ENCODE measurements at regions not wholly inside any gene's neighbourhood (a gene's known extent, or its start where the extent isn't known, plus 50 kb on each side); places are given as distances from the start of the nearest gene placed in this dataset.

DNA sequence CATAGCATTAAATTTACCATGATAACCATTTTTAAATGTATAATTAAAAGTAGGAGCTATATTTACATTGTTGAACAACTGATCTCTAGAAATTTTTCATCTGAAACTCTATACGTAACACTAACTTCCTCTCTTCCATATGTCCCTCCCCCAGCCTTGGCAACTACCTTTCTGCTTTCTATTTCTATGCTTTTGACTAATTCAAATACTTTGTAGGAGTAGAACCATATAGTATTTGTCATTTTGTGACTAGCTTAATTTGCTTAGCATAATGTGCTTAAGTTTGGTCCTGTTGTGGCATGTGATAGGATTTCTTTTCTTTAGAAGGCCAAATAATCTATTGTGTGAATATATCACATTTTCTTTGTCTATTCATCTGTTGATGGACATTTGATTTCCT, 225.3 kb upstream of the POT1 start:
- TF ChIP-seq, protein P1, sequence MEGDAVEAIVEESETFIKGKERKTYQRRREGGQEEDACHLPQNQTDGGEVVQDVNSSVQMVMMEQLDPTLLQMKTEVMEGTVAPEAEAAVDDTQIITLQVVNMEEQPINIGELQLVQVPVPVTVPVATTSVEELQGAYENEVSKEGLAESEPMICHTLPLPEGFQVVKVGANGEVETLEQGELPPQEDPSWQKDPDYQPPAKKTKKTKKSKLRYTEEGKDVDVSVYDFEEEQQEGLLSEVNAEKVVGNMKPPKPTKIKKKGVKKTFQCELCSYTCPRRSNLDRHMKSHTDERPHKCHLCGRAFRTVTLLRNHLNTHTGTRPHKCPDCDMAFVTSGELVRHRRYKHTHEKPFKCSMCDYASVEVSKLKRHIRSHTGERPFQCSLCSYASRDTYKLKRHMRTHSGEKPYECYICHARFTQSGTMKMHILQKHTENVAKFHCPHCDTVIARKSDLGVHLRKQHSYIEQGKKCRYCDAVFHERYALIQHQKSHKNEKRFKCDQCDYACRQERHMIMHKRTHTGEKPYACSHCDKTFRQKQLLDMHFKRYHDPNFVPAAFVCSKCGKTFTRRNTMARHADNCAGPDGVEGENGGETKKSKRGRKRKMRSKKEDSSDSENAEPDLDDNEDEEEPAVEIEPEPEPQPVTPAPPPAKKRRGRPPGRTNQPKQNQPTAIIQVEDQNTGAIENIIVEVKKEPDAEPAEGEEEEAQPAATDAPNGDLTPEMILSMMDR (IDR thresholded peaks at IDR 0.05; ENCODE audit: insufficient read depth, low read depth, low read length) = no peak
- Histone ChIP-seq H3K36me3 (ENCODE audit: control insufficient read depth, insufficient read depth, low read length) (no peaks in the 10 kb centered on the region), H3K27me3 (ENCODE audit: control insufficient read depth, insufficient read depth, low read length) (no peaks in the 10 kb centered on the region), H3K4me3 (ENCODE audit: low read depth, low read length) (no peak overlapping the region)
- no peak for DNase-seq (ENCODE audit: low read depth)
- ChIA-PET CTCF (no interaction called here), POLR2A (no interaction called here)

DNA sequence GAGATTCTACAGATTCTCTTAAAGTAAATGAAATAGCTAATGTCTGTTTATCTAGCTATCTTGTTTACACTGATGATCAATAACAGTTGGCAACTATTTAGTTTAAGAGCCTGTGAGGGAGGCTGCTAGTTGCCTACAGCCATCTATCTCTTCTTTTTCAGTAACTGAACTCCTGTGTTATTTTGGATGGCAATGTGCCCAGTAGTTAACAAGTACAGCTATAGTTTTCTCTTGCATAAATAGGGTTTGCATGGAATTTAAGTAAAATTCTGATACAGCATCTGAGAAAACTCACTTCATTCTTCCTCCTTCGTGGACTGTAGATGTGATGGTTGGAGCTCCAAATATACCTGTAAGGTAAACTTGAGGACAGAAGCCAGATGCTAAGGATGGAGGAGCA, 219.5 kb upstream of the POT1 start:
- POLR2A ChIA-PET = no interaction called here
- CTCF ChIA-PET = no interaction called here

DNA sequence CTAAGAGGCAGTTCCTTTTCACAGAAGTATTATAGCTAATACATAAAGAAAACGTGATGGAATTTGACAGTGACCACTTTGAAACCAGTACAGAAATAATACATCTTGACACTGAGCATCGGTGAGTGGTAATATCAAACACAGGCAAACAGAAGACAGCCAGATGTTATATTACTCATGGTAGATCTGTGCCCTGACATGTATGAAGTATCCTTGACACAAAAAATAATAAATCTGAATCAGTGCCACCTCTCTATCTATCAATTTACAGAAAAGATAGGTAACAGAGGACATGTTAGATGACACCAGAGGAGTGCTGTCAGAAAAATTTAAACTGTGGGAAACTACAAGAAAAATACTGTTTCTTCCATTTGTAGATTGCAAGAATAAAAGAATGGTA, 217.4 kb upstream of the POT1 start:
- H3K4me3 ChIP-seq (ENCODE audit: low read depth, low read length) = no peak overlapping the region
- CTCF ChIA-PET = no interaction called here
- TF ChIP-seq, protein P1 (IDR thresholded peaks at IDR 0.05; ENCODE audit: insufficient read depth, low read depth, low read length) = no peak
- POLR2A ChIA-PET = no interaction called here
- H3K36me3 ChIP-seq (ENCODE audit: control insufficient read depth, insufficient read depth, low read length) = no peaks in the 10 kb centered on the region
- no peak for DNase-seq (ENCODE audit: low read depth)
- no peaks in the 10 kb centered on the region for H3K27me3 ChIP-seq (ENCODE audit: control insufficient read depth, insufficient read depth, low read length)

More for the DNA sequence above, 219.5 kb upstream of the POT1 start:
- H3K36me3 ChIP-seq (ENCODE audit: control insufficient read depth, insufficient read depth, low read length) = no peaks in the 10 kb centered on the region
- TF ChIP-seq, protein P1 (IDR thresholded peaks at IDR 0.05; ENCODE audit: insufficient read depth, low read depth, low read length) = no peak
- H3K4me3 ChIP-seq (ENCODE audit: low read depth, low read length) = no peak overlapping the region
- H3K27me3 ChIP-seq (ENCODE audit: control insufficient read depth, insufficient read depth, low read length) = no peaks in the 10 kb centered on the region
- DNase-seq (ENCODE audit: low read depth) = no peak

DNA sequence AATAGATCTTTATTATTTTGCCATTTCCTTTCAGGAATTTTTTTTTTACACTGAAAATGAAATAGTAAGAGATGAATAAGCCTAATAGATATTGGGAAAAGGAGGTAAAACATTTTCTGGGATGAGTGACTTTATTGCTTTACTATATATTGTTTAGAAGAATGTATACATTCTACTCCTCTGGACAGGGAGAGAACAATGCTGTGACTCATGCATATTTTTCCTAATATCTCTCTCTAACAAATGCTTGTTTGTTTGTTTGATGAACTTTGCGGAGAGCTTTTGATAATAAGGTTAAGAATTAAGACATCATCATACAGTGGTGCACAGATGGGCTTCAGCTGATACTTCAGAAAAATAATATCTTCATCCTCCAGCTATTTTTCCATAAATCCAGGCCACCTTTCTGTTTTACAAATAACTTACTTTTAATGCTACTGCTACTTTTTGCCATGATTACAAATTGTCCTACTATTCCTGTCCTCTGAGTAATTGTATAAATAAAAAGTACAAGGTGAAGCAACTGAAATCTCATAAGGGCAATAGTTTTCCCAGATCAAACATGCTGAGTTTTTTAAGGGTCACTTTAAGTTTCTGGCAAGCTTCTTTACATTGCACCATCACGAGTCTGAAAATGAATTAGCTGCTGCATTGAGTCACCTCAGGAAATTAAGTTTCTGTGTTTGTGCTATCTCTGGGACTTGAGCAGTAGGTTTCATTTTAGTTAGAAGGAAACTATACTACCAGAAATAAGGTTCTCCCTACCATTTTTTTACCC, 207.3 kb upstream of the POT1 start:
- no peak overlapping the region for H3K4me3 ChIP-seq (ENCODE audit: low read depth, low read length)
- POLR2A ChIA-PET = no interaction called here
- TF ChIP-seq, protein P1 (IDR thresholded peaks at IDR 0.05; ENCODE audit: insufficient read depth, low read depth, low read length) = no peak
- CTCF ChIA-PET = no interaction called here
- H3K27me3 ChIP-seq (ENCODE audit: control insufficient read depth, insufficient read depth, low read length) = no peaks in the 10 kb centered on the region
- no peak for DNase-seq (ENCODE audit: low read depth)
- no peaks in the 10 kb centered on the region for H3K36me3 ChIP-seq (ENCODE audit: control insufficient read depth, insufficient read depth, low read length)

DNA sequence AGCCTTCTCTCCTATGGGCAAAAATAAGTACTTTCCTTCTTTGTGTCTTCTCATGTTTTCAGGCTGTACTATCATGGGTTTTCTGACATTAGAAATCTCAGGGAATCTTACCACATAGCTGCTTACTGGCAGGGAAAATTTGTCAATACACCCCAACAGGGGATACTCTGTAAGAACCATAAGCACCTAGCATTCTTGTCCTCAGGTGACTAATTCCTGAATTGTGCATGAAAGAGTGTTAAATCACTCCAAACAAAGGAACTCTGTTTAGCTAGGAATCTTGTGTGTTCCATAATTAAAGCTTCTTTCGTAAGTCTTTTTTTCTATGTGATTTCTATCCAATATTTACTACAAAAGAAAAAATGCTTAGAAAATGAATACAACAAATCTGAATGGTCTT, 206.7 kb upstream of the POT1 start:
- CTCF ChIA-PET = no interaction called here

More for the DNA sequence above, 206.7 kb upstream of the POT1 start:
- POLR2A ChIA-PET = no interaction called here
- Histone ChIP-seq H3K27me3 (ENCODE audit: control insufficient read depth, insufficient read depth, low read length) (no peaks in the 10 kb centered on the region), H3K4me3 (ENCODE audit: low read depth, low read length) (no peak overlapping the region), H3K36me3 (ENCODE audit: control insufficient read depth, insufficient read depth, low read length) (no peaks in the 10 kb centered on the region)
- DNase-seq (ENCODE audit: low read depth) = no peak
- TF ChIP-seq, protein P1 (IDR thresholded peaks at IDR 0.05; ENCODE audit: insufficient read depth, low read depth, low read length) = no peak
